ENCODE measurements at regions not wholly inside any gene's neighbourhood (a gene's known extent, or its start where the extent isn't known, plus 50 kb on each side); places are given as distances from the start of the nearest gene placed in this dataset.

DNA sequence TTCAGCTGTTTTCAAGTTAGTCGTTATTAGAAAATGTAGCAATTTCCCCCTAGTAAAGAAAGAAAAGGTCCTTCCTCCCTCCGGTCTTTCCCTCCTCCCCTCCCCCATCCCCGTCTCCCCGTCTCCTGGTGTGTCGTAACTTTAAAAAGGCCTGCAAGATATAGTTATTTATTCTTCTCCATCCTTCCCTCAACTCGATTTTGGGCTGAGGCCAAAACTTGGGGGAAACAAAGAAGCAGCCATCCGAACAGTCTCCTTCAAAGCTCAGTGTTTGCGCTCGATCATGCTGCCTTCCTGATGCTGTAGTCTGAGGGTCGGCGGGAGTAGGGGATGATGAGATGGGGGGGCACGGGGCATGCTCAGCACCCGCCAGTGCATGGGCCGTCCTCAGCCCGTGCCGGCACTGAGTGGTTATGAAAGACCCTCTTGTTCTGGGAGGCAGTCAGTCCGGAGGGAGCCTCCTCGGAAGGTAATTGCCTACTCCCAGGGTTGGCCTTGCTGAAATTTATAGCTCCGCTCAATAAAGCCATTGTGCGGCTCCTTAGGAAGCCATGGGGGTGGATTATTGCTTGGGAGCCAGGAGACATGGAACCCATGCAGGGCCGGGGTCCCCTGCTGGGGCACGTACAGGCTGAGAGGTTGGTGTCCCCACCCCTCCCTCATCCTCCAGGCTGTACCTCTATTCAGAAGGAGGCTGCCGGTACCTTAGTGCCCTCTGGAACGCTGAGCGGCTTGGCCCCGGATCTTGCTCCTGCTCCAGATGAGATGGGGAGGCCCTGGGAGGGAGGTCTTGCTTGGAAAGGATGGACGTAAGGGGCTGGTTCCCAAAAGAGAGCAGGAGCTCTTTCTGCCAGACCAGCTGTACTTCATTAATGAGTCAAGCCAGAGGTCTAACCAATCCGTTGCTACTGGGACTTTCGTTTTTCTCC is 212.7 kb upstream of the CADM1 start:
- DNase-seq (ENCODE audit: low read depth in 4 of 4, low spot score in 1 of 4), result no peak

DNA sequence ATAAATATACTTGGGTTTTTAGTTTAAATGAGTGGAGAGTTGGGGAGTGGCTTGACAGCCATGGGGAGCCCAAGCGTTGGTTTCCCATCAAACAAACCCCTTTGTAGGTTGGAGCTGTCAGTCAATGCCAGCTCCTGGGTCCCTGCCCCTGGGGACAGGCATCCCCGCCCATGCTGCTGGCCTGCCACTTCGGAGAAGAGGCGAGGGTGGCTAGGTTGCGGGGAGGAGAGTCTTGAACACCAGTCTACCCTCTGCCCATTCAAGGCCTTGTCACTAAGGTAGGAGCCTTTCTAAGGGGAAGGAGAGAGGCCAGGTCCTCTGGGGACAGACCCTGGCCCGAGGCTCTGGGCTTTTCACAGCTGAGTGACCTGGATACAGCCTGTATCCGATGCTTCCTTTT is 211.9 kb upstream of the CADM1 start:
- DNase-seq (ENCODE audit: low read depth in 4 of 4, low spot score in 1 of 4), result no peak

DNA sequence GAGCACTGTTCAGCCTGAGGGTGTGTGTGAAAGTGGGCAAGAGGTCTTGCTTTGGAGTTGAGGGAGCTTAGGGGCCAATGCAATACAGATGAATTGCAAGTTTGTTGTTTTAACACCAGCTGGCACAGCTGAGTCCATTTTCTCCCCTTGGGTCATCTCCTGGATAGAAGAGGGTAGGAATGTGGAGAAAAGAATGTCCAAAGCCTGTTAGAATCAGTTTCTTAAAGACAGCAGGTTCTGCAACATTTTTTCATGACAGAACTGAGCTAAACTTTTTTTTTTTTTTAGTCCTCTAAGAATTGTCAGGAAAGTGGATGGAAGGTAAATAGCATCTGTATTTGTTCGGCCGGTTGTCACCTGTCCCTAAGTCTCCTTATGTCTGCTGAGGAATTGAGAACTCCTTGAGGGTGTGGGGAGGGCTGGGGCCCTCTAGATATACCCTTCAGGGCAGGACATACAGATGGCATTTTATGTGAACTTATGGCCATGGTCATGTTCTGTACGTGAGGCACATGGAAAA is 211.1 kb upstream of the CADM1 start:
- no peak for DNase-seq (ENCODE audit: low read depth in 4 of 4, low spot score in 1 of 4)

DNA sequence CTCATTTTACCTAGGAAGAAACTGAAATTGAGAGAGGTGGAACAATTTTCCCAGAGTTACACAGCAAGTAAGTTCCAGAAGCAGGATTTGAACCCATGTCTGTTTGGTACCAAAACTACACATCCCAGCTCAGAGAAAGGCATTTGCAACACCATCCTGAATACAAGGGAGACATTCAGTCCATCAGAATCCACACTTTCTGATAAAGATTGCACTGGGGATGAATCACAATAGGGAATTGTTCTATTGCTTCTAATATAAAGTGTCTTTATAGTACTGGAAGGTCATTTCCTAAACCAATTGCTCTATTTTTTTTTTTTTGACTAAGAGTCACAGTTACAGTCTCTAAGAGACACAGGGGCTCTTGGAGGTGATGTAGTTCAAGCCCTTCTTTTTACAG is 208.1 kb upstream of the CADM1 start:
- DNase-seq (ENCODE audit: low read depth in 4 of 4, low spot score in 1 of 4), result no peak

DNA sequence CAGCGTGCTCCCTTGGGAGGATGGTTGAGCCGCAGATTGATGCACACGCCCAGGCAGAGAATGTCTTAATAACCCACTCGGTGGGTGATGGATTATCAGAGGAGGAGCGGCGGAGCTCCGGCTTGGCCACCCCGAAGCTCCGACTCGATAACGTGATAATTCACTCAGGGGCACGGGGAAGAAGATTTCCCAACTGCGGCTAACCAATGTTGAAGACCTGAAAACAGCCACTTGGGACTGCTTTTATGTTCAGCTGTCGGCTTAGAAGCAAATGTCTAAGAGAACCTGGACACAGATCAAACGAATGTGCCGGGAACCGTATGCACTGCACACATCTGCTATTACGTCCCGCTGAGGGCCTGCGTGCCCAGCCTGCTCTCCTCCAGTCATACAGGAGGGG is 206.8 kb upstream of the CADM1 start:
- DNase-seq (ENCODE audit: low read depth in 4 of 4, low spot score in 1 of 4), result no peak

DNA sequence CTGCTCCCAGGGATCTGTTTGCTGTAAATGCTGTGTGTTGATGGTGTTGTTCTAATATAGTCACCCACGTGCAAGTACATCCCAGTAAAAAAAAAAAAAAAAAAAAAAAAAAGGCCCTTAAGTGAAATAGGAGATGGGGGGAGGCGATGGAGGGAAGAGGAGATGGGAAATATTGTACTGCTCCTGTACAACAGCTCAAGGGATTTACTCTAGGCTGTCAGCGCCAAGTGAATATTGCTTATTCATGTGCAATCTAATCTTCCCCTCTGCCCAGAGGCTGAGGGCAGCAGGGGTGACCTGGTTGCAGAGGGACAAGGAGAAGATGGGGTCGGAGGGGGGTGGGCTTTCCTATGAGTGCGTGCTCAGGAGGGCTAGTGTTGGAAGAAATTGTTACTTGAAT is 206.2 kb upstream of the CADM1 start:
- no peak for DNase-seq (ENCODE audit: low read depth in 4 of 4, low spot score in 1 of 4)

DNA sequence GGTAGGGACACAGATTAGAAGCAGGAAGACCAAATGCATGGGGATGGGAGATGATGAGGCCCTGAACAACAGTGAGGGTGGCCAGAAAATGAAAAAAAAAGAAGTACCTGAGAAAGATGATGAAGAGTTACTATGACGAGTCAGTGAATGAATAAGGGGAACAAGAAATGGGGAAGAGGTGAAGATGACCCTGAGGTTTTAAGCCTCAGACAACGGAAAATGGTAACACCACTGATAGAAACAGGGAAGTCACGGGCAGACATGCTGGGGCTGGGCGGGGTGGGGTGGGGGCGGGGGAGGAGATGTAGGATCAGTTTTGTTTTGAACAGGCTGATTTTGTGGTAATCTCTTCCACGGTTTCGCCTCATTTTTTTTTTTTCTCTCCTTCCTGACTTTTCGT is 205.1 kb upstream of the CADM1 start:
- no peak for DNase-seq (ENCODE audit: low read depth in 4 of 4, low spot score in 1 of 4)

DNA sequence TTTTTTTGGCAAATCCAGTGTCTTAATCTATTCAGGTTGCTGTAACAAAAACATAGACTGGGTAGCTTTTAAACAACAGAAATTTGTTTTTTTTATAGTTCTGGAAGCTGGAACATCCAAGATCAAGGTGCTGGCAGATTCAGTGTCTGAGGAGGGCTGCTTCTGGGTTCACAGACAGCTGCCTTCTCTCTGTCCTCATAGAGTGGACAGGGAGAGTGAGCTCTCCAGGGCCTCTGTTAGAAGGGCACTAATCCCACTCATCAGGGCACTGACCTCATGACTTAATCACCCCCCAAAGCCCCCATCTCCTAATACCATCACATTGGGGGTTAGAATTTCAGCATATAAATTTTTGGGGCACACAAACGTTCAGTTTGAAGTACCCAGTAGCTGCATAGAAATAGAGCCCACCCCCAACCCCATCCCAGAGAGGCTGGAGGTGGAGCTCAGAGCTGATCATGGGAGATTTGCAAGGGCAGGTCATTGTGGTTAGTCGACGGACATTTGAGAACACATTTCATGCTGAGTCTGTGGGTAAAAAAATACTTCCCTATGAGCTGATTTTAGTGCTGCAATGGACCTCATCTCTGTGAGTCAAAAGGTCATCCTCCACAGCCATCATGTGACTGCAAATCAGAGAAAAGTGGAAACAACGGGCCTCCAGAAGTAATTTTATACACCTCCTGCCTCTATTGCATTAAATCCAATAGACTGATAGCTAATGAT is 203.1 kb upstream of the CADM1 start:
- no peak for DNase-seq (ENCODE audit: low read depth in 4 of 4, low spot score in 1 of 4)

DNA sequence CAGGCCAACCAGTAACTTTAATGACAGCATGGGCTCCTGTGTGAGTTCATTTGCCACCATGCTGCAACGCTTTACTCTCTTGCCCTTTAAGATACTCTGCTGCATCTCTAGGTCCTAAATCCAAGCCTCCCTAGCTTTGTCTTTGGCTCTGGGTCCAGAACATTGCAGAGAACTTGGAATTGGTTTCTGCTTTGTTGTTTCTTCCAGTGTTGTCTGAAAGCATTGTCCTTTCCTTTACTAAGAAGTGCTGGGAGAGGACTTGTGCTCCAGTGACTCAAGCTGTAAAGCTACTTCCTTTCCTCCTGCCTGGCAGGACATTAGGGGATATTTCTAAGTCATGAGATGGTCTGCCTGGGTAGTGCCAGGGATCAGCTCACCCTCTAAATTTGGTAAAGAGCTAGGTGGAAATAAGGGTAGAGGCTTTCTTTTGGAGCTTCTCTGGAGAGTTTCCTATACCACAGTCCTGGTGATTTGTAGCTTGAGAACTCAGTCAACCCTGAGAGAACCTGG is 202.5 kb upstream of the CADM1 start:
- DNase-seq (ENCODE audit: low read depth in 4 of 4, low spot score in 1 of 4), result no peak

DNA sequence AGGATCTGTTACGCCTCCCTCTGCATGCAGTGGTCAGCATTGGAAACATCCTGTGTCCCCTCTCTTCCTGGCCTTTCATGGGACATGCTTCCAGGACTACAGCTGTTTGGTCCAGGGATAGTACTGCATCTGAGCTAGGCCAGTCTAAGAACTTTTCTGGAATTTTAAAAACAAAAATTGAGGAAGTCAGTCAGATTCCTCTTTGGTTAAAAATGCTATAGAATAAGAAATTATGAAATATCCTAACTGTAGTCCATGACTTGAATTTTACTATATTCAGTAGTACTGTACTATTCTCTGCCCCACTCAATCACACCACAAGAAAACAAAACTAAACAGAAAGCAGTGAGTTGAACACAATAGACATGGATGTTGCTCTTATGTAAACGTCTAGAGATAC is 201.0 kb upstream of the CADM1 start:
- no peak for DNase-seq (ENCODE audit: low read depth in 4 of 4, low spot score in 1 of 4)

DNA sequence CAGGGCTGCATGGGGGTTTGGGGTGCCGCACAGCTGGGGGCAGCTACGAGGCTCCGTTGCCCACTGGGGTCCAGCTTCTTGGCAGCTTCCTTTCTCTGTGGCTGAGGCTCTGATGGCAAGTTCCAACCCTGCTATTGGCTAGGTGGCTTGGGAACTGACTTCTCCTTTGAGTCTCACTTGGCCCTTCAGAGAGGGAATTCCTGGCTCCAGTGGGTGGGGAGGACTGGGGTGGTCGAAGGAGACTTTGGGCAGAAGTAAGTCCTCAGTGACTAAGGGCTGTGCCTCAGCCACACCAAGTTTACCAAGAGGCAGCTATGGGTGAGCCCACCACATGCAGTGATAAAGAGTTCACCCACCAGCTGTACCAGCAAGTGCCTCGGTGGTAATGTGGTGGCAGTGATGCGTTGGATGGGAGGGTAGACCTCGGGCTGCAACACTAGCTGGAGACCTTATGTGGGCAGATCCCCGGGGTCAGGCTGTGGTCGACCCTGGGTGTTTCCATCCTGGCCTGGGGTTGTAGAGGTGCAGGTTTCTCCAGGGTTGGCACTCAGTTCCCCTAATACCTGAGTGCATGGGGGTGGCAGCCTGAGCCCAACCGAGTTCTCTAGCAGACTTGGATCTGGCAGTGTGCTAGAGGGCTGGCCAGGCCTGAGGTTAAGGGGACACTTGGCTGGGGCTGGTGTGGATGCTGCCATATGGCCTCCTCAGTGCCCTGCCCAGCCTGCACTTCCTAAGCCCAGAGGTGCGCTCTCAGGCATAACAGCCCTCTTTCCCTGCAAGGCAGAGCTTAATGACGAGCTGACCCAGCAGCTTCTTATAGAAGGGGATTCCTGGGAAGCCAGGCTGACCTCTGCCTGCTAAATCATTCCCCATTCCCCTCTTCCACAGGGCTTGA is 197.0 kb upstream of the CADM1 start:
- no peak for DNase-seq (ENCODE audit: low read depth in 4 of 4, low spot score in 1 of 4)

DNA sequence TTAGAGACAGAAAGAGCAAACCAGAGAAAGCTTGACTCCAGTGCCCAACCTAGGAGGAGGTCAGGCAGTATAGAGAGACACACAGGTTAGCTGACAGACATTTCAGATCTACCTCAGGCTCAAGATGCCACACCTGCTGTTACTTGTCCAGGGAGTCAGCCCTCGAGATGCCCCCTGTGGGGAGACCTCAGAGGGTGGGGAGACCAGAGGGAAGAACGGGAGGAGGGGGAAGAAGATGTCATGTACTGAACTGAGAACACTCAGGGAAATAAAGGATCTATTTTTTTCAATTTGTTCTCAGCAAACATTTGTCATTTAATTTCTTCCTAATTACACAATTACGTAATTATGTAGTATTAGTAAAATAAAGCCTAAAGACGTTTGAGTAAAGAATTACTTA is 196.3 kb upstream of the CADM1 start:
- no peak for DNase-seq (ENCODE audit: low read depth in 4 of 4, low spot score in 1 of 4)

DNA sequence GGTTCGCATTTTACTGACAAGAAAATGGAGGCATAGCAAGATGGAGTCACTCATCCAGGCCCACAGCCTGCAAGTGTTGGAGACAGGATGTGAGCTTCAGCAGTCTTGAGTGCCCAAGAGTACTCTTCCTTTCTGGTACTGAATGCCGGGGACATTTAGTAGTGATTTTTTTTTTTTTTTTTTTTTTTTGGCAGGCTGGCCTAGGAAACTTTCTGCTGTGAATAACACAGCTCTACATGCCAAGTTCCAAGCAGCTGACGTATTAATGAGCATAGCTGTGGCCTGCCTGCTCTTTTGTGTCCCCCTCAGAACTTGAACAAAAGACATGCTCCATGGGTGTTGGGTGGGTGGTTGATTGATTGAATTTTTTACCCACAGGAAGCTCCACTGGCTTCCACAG is 195.5 kb upstream of the CADM1 start:
- DNase-seq (ENCODE audit: low read depth in 4 of 4, low spot score in 1 of 4), result no peak

DNA sequence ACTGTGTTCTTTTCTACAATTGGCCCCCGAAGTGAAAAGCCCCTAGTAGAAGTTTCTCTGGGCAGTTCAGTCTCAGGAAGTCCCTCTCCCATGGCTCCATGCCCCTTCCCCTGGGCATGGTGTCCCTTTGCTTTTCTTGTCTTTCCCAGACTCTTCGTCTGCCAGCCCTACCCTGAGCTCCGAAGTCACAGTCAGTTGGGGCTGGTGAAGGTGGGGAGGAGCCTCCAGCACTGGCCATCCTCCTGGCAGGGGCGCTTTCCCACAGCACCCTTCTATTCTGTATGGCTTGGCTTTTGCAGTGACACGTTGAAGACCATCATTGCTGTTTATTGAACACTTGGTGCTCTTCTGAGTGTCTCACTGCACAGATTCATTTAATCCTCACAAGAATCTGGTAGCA is 195.1 kb upstream of the CADM1 start:
- no peak for DNase-seq (ENCODE audit: low read depth in 4 of 4, low spot score in 1 of 4)

DNA sequence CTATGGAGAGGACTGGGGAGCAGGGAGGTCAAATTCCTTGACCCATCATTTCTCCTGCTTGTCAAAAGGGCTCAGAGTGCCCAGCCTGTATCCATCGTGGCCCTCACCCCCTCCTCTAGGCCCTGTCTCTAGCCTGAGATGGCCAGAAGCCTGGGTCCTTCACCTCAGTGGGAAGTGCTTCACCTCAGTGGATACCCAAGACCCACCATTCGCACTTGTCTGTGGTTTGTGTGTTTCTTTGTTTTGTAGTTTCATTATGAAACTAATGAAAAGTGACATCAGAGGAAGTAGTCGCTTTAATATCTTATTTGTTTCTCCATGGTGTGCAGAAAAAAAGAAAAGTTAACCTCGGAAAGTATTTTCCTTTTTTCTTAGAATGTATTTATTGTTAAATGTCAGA is 194.0 kb upstream of the CADM1 start:
- DNase-seq (ENCODE audit: low read depth in 4 of 4, low spot score in 1 of 4), result no peak

DNA sequence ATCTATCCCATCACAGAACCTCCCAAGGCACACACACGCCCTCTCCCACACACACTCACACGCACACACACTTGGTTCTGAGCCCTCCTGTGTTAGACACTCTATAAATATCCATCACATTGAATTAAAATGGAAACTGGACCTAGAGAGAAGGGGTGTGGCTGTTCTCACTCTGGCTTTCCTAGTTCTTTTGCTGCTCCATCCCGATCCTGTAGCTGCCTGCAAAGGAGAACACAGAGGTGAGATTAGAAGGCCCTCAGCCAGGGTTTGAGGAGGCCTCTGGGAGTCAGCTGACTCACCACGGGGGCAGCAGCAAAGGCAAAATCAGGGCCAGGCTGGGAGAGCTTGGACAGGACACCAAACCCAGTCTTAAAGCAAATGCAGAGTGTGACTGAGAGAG is 192.3 kb upstream of the CADM1 start:
- no peak for DNase-seq (ENCODE audit: low read depth in 4 of 4, low spot score in 1 of 4)

DNA sequence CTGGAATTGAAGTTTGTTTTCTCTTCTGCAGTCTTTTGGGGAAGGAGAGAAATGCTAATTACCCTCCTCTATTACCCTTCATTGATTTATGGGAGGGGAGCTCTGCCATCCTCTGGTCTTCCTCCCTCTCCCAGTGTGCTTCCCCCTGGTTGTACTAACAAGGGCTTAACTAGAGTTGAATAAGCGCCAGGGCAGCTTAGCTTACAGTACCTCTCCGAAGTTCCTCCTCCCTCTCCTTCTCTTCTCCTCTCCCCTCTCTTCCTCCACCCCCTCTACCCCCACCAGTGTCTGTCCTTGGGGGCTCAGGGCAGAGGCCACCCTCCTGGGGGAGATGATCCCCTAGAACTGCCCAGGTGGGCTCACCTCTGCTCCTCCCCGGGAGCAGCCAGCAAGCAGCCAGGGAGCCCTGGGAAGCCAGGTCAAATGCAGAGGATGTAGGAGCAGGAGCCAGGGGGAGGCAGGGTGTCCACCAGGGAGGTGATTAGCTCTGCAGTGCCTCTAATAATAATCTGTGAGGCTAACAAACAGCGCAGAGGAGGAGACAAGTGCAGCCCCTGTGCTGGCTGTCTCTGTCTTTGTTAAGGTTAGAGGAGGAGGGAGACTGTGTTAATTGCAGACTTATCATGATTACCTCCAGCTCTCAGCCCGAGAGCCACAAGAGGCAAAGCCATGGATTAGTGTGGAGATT is 191.6 kb upstream of the CADM1 start:
- no peak for DNase-seq (ENCODE audit: low read depth in 4 of 4, low spot score in 1 of 4)

DNA sequence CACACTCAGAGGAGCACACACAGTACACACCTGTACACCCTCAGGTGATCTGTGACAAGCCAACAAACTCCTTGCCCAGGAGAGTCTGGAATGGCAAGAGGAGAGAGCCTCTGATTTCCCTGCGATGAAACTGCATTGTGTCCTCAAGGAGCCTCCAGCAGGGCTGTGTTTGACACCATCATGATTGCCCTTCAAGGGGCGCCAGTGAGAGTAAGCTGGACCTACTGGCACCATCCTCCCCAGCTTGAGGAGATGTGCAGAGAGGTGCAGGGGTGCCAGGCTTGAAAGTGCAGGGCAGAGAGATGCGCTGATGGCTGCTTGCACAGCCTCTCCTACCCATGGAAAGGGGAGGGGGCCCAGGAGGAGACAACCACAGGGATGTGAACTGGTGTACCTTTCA is 188.8 kb upstream of the CADM1 start:
- DNase-seq (ENCODE audit: low read depth in 4 of 4, low spot score in 1 of 4), result no peak

DNA sequence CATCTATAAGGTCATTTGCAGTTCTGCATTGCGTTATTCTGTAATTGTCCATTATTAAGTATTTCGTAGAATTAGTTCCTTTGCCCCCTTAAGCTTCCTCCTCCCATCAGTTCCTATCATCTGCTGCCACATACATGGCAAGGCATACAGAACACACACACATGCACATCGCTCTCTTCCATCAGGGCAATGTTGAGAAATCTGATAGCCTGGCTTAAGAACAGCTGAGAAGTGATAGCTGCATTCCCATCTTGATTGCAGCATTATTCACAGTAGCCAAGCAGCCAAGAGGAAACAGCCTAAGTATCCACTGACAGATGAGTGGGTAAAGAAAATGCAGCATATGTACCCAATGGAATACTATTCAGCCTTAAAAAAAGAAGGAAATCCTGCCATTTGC is 186.8 kb upstream of the CADM1 start:
- DNase-seq (ENCODE audit: low read depth in 4 of 4, low spot score in 1 of 4), result no peak

DNA sequence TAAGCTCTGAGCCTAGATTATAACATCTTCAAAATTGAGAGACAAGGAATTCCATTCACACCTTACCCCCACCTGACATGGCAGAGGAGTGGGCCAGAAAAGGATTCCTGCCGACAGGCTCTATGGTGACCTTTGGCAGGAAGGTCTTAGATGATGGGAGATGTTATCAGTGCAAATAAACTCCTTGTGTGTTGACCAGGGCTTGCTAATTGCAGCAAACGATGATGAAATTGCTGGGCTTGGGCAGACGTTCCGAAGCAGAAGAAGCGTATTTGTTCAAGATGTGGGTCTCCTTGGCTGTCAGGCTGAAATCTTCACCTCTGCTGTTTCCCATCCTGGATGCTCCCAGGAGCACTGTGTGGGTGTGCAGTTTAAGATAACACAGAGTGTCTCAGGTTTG is 183.7 kb upstream of the CADM1 start:
- no peak for DNase-seq (ENCODE audit: low read depth in 4 of 4, low spot score in 1 of 4)

DNA sequence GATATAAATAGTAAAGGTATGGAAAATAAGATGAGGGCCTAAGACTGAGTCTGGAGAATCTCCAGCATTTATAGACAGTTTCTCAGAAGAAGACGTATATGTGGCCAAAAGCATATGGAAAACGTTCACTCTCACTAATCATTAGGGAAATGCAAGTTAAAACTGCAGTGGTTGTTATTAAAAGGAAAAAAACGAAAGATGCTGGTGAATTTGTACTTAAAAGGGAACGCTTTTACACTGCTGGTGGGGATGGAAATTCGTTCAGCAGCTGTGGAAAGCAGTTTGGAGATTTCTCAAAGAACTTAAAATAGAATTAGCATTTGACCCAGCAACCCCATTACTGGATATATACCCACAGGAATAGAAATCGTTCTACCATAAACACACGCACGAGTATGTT is 180.5 kb upstream of the CADM1 start:
- no peak for DNase-seq (ENCODE audit: low read depth in 4 of 4, low spot score in 1 of 4)

Measured in stimulated activated CD4-positive, alpha-beta T cell treated with anti-CD3 and anti-CD28 coated beads, Interleukin-1b, Interleukin-23, amount 100 ng/mL, for 24 hours (primary cell).